Prostate gland (tissue), 2 donors: ENCODE measurements at regions not wholly inside any gene's neighbourhood (a gene's known extent, or its start where the extent isn't known, plus 50 kb on each side); places are given as distances from the start of the nearest gene placed in this dataset.

Experiments
- POLR2A ChIP-seq: fragments of 450-650 bp; IDR thresholded peaks from one replicate; pipeline ENCODE4 v1.6.1; 2016; ENCODE audit warnings: antibody characterized with exemption, mild to moderate bottlenecking
- TF ChIP-seq, protein P1 (sequence below), 4 experiments: fragments of 200-600 bp in 2 of 4; fragments of 450-650 bp in 2 of 4; sonication (generic) in 2 of 4; IDR thresholded peaks; 1 replicate in 3 of 4; 2 replicates in 1 of 4; pipeline ENCODE4 v1.5.1; 2016 to 2019; ENCODE audit warnings: antibody characterized with exemption in 4 of 4, mild to moderate bottlenecking in 2 of 4, moderate library complexity in 2 of 4

DNA sequence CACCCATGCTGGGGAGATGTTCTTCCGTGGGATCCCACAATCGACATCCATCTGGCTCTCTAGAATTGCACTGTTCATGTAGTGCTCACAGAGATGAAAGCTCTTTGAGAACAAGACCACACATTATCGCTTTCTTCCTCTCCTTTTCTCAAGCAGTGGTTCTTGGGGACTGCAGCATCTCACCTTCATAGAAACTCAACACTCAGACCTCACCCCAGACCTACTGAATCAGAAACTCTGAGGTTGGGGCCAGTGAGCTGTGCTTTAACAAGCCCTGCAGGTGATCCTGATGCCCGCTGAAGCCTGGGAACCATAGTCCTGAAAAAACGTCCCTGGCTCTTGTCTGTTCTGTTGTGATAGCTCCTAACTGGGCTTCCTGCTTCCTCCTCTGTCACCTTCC lies 251.3 kb upstream of the FGGY start:
- TF ChIP-seq, protein P1, sequence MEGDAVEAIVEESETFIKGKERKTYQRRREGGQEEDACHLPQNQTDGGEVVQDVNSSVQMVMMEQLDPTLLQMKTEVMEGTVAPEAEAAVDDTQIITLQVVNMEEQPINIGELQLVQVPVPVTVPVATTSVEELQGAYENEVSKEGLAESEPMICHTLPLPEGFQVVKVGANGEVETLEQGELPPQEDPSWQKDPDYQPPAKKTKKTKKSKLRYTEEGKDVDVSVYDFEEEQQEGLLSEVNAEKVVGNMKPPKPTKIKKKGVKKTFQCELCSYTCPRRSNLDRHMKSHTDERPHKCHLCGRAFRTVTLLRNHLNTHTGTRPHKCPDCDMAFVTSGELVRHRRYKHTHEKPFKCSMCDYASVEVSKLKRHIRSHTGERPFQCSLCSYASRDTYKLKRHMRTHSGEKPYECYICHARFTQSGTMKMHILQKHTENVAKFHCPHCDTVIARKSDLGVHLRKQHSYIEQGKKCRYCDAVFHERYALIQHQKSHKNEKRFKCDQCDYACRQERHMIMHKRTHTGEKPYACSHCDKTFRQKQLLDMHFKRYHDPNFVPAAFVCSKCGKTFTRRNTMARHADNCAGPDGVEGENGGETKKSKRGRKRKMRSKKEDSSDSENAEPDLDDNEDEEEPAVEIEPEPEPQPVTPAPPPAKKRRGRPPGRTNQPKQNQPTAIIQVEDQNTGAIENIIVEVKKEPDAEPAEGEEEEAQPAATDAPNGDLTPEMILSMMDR (IDR thresholded peaks at IDR 0.05), result no peak
- no peak for TF ChIP-seq POLR2A
